Activated T-cell treated with anti-CD3 and anti-CD28 coated beads, Interleukin-2, amount 50 U/mL, for 72 hours (primary cell): ENCODE measurements at regions not wholly inside any gene's neighbourhood (a gene's known extent, or its start where the extent isn't known, plus 50 kb on each side); places are given as distances from the start of the nearest gene placed in this dataset.

Experiments used
- ATAC-seq, 2 donors: fragments of 150-1000 bp; cut with Tn5 transposase; replicated peaks in 1 of 2; 2 replicates each; pipeline ENCODE4 v1.10.0; 2021; ENCODE audit warnings: moderate library complexity in 2 of 2, mild to moderate bottlenecking in 1 of 2
- DNase-seq, 2 donors: peaks; one replicate each; pipeline ENCODE4 v3.0.0; 2021 to 2022; ENCODE audit warnings: mixed read lengths in 1 of 2
- H3K27ac Mint-ChIP-seq: one replicate; pipeline ENCODE4 v1.8.0; 2022; ENCODE audit warnings: mild to moderate bottlenecking, moderate library complexity, mixed read lengths
- H3K27me3 Mint-ChIP-seq: one replicate; pipeline ENCODE4 v1.8.0; 2022; ENCODE audit warnings: low read depth, mixed read lengths
- H3K36me3 Mint-ChIP-seq, 2 donors: one replicate each; pipeline ENCODE4 v1.8.0; 2022; ENCODE audit warnings: mixed read lengths in 2 of 2, mild to moderate bottlenecking in 1 of 2; ENCODE audit not compliant: insufficient read depth in 2 of 2
- H3K4me1 Mint-ChIP-seq: one replicate; pipeline ENCODE4 v1.8.0; 2022; ENCODE audit warnings: low read depth, mixed read lengths
- H3K4me3 Mint-ChIP-seq, 2 donors: one replicate each; pipeline ENCODE4 v1.8.0; 2022; ENCODE audit warnings: mild to moderate bottlenecking in 2 of 2, mixed read lengths in 2 of 2, moderate library complexity in 2 of 2
- H3K9me3 Mint-ChIP-seq, 2 donors: one replicate each; pipeline ENCODE4 v1.8.0; 2022; ENCODE audit warnings: mixed read lengths in 2 of 2

DNA sequence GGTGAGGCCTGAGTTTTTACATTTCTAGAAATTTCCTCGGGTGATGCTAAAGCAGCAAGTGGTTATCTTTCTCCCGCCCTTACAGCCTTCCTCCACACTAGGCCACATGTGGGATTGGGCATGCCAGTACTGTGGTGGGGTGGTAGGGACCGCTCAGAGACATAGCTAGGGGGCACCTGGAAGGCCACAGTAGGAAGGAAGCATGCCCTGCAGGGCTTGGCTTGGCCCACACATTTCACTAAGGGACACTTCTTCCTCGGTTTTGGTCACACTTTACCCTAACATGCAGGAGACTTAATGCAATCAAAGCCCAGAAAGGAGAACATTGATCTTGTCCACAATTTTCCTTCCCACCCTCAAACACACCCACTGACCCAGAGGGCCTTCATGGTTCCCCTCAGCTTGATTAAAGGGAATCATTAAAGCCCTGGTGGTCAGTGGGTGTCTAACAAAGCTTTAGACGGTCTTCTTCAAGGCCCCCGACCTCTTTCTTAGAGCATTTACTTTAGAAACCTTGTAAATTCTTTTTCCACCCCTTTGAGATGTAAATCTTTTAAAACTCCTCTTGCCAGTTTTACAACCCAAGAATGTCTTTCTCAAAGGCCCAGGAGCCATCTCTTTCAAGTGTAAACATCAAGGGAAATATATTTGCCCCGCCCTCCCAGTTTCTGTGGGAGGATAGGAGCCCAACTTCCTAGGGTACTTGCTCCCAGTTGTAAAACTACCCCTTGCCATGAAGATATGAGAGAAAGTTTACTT is 246.4 kb upstream of the PTBP2 start:
- Mint-ChIP-seq H3K4me1 (no peaks in the 10 kb centered on the region), H3K27ac (no peak overlapping the region), H3K27me3 (no peaks in the 10 kb centered on the region), H3K4me3 (no peak overlapping the region), H3K9me3 (peaks cover 1 to 3% of the 10 kb centered on the region in 2 donors), H3K36me3 (no peaks in the 10 kb centered on the region)
- no peak for ATAC-seq
- DNase-seq: no peak

- Mint-ChIP-seq H3K27me3 (no peaks in the 10 kb centered on the region), H3K4me1 (no peaks in the 10 kb centered on the region), H3K9me3 (peaks cover 1 to 5% of the 10 kb centered on the region in 2 donors), H3K27ac (no peak overlapping the region), H3K36me3 (peaks cover 0 to 2% of the 10 kb centered on the region in 2 donors), H3K4me3 (no peak overlapping the region)
- DNase-seq (no peak), ATAC-seq (no peak)
Measured at GRCh38 chr1:96475903-96476302, 245.7 kb upstream of the PTBP2 start.

- ATAC-seq: no peak
- H3K4me1 Mint-ChIP-seq: no peaks in the 10 kb centered on the region
- H3K4me3 Mint-ChIP-seq: no peak overlapping the region
Measured at GRCh38 chr1:96478228-96478627, 243.4 kb upstream of the PTBP2 start.

GRCh38 chr1:96481409-96481808 is 240.2 kb upstream of the PTBP2 start:
- no peak for ATAC-seq
- H3K4me1 Mint-ChIP-seq: no peaks in the 10 kb centered on the region
- no peak overlapping the region for H3K4me3 Mint-ChIP-seq
- DNase-seq: no peak
- peaks cover 0 to 2% of the 10 kb centered on the region in 2 donors for H3K36me3 Mint-ChIP-seq
- H3K9me3 Mint-ChIP-seq: peaks cover 0 to 3% of the 10 kb centered on the region in 2 donors
- no peaks in the 10 kb centered on the region for H3K27me3 Mint-ChIP-seq
- no peak overlapping the region for H3K27ac Mint-ChIP-seq

More at GRCh38 chr1:96478228-96478627, 243.4 kb upstream of the PTBP2 start:
- H3K9me3 Mint-ChIP-seq: peaks cover 0 to 3% of the 10 kb centered on the region in 2 donors
- no peak for DNase-seq
- H3K36me3 Mint-ChIP-seq: peaks cover 0 to 2% of the 10 kb centered on the region in 2 donors
- no peak overlapping the region for H3K27ac Mint-ChIP-seq
- no peaks in the 10 kb centered on the region for H3K27me3 Mint-ChIP-seq

GRCh38 chr1:96482616-96483015 is 239.0 kb upstream of the PTBP2 start:
- DNase-seq (no peak), ATAC-seq (no peak)
- Mint-ChIP-seq H3K36me3 (peaks cover 0 to 2% of the 10 kb centered on the region in 2 donors), H3K4me3 (no peak overlapping the region), H3K4me1 (no peaks in the 10 kb centered on the region), H3K27me3 (no peaks in the 10 kb centered on the region), H3K9me3 (peaks cover 0 to 3% of the 10 kb centered on the region in 2 donors), H3K27ac (no peak overlapping the region)

DNA sequence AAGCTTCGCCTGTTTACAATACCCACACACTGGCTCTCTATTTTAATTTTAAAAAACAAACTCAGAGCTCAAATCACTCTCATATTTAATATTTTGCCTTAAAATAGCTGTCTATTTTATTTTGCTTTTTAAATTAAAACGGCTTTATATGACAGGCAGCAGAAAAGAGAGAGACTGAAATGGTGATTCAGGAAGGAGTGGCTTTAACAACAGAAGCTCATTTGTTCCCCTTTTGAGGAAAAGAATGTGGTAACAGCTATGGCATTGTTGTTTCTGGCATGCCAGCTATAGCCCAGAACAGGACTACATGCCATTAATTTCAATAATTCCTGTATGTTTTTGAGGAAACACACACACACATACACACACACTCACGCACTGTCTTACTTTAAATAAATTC is 234.2 kb upstream of the PTBP2 start:
- Mint-ChIP-seq H3K4me1 (no peaks in the 10 kb centered on the region), H3K4me3 (no peak overlapping the region), H3K27me3 (no peaks in the 10 kb centered on the region), H3K36me3 (no peaks in the 10 kb centered on the region), H3K9me3 (no peaks in the 10 kb centered on the region), H3K27ac (no peak overlapping the region)
- ATAC-seq (no peak), DNase-seq (no peak)

GRCh38 chr1:96487971-96488370 is 233.6 kb upstream of the PTBP2 start:
- Mint-ChIP-seq H3K36me3 (no peaks in the 10 kb centered on the region), H3K9me3 (no peaks in the 10 kb centered on the region)

DNA sequence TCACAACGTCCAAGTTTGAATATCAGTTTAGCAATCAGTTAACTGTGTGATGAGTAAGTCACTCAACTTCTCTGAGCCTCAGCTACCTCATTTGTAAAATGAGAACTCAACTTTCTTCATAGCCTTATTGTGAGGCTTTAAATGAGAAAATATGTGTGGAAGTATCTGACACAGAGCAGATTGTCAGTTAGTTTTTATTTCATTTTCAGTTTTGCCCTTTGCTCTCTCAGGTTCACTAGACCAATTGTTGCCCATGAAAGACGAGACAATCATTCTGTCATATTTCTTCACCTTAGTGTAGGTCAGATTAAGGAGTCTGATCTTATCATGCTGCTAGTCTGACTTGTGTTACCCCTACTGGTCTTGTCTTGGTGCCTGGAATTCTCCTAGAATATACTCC is 232.8 kb upstream of the PTBP2 start:
- H3K4me1 Mint-ChIP-seq: no peaks in the 10 kb centered on the region
- no peaks in the 10 kb centered on the region for H3K9me3 Mint-ChIP-seq
- H3K27me3 Mint-ChIP-seq: no peaks in the 10 kb centered on the region
- DNase-seq (no peak), ATAC-seq (no peak)
- H3K27ac Mint-ChIP-seq: no peak overlapping the region
- no peak overlapping the region for H3K4me3 Mint-ChIP-seq
- H3K36me3 Mint-ChIP-seq: no peaks in the 10 kb centered on the region

More at GRCh38 chr1:96487971-96488370, 233.6 kb upstream of the PTBP2 start:
- no peaks in the 10 kb centered on the region for H3K4me1 Mint-ChIP-seq
- no peak overlapping the region for H3K4me3 Mint-ChIP-seq
- ATAC-seq (no peak), DNase-seq (no peak)
- no peak overlapping the region for H3K27ac Mint-ChIP-seq
- no peaks in the 10 kb centered on the region for H3K27me3 Mint-ChIP-seq

- no peaks in the 10 kb centered on the region for H3K4me1 Mint-ChIP-seq
- DNase-seq (no peak), ATAC-seq (no peak)
- no peak overlapping the region for H3K4me3 Mint-ChIP-seq
- H3K27ac Mint-ChIP-seq: no peak overlapping the region
- no peaks in the 10 kb centered on the region for H3K36me3 Mint-ChIP-seq
- no peaks in the 10 kb centered on the region for H3K27me3 Mint-ChIP-seq
- H3K9me3 Mint-ChIP-seq: no peaks in the 10 kb centered on the region
Measured at GRCh38 chr1:96492236-96492635, 229.3 kb upstream of the PTBP2 start.

DNA sequence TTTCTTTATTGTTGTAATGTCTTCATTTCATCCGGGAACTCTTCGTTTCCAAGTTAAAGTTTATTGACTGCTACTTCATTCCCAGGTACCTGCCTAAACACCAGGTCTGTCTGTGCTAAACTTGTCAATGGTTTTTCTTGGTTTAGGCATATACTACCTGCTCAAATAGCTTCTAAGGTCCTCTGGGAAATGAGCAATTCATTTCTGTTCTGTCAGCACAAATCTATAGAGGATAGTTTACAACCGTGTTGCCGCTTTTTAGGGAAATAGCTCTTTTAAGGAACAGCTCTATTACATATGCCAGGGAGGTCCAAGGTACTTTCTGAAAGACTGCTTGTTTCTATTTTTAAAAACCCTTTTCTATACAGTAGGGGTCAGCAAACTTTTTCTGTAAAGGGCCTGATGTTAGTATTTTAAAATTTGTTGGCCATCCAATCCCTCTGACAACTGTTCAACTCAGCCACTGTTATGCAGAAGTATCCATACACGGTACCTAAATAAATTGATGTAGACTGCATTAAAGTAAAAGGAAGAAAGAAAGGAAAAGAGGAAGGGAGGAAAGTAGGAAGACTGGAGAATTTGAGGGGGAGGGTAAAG is 222.7 kb upstream of the PTBP2 start:
- H3K4me3 Mint-ChIP-seq: no peak overlapping the region

GRCh38 chr1:96508233-96508632 is 213.4 kb upstream of the PTBP2 start:
- Mint-ChIP-seq H3K36me3 (no peaks in the 10 kb centered on the region), H3K27ac (no peak overlapping the region), H3K4me3 (no peak overlapping the region), H3K27me3 (peaks cover 14% of the 10 kb centered on the region), H3K4me1 (no peaks in the 10 kb centered on the region), H3K9me3 (no peaks in the 10 kb centered on the region)
- ATAC-seq (no peak), DNase-seq (no peak)

More for the DNA sequence above, 222.7 kb upstream of the PTBP2 start:
- Mint-ChIP-seq H3K4me1 (no peaks in the 10 kb centered on the region), H3K27ac (no peak overlapping the region), H3K36me3 (no peaks in the 10 kb centered on the region), H3K27me3 (no peaks in the 10 kb centered on the region), H3K9me3 (no peaks in the 10 kb centered on the region)
- DNase-seq (no peak), ATAC-seq (no peak)

GRCh38 chr1:96509339-96509738 is 212.2 kb upstream of the PTBP2 start:
- Mint-ChIP-seq H3K9me3 (no peaks in the 10 kb centered on the region), H3K36me3 (no peaks in the 10 kb centered on the region), H3K4me1 (no peaks in the 10 kb centered on the region), H3K27me3 (peaks cover 14% of the 10 kb centered on the region), H3K27ac (no peak overlapping the region), H3K4me3 (no peak overlapping the region)
- no peak for ATAC-seq
- DNase-seq: no peak

GRCh38 chr1:96509951-96510350 is 211.6 kb upstream of the PTBP2 start:
- no peak for ATAC-seq
- DNase-seq: no peak
- Mint-ChIP-seq H3K27ac (no peak overlapping the region), H3K4me1 (no peaks in the 10 kb centered on the region), H3K36me3 (no peaks in the 10 kb centered on the region), H3K4me3 (no peak overlapping the region), H3K9me3 (no peaks in the 10 kb centered on the region), H3K27me3 (peaks cover 14% of the 10 kb centered on the region)

DNA sequence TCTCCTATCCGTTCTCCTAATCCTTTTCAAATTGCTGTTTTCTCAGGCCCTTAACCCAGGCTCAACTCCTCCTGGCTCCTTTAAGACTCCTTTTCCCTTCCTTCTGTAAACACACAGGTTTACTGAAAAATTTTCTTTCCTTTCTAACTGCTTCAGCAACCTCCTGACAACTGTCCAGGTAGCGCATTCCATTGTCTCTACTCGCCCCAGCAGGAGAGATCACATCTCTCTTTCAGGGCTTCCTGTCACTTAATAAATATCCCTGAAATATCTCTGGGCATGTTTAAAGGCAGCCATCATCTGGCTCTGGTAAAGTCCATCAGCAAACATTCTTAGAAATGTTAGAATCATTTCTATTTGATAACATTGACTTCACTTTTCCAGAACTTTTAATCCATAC is 211.2 kb upstream of the PTBP2 start:
- no peak overlapping the region for H3K4me3 Mint-ChIP-seq
- no peaks in the 10 kb centered on the region for H3K36me3 Mint-ChIP-seq
- H3K27ac Mint-ChIP-seq: no peak overlapping the region
- H3K9me3 Mint-ChIP-seq: no peaks in the 10 kb centered on the region
- H3K27me3 Mint-ChIP-seq: peaks cover 14% of the 10 kb centered on the region
- DNase-seq (no peak), ATAC-seq (no peak)
- H3K4me1 Mint-ChIP-seq: no peaks in the 10 kb centered on the region
